Activated T-cell treated with anti-CD3 and anti-CD28 coated beads for 48 hours (primary cell): ENCODE measurements at regions not wholly inside any gene's neighbourhood (a gene's known extent, or its start where the extent isn't known, plus 50 kb on each side); places are given as distances from the start of the nearest gene placed in this dataset.
"Not testable (repeated sequence)": the region's sequence is repeated elsewhere in the genome, so short reads cannot be mapped to it uniquely, and the experiment has no call there.

Source experiments
- DNase-seq: peaks from one replicate; pipeline ENCODE4 v3.0.0-alpha.2; 2020; ENCODE audit warnings: low read depth

- not testable (repeated sequence) for DNase-seq
Observed at GRCh38 chr1:245061808-245062207, 93.0 kb upstream of the KIF26B start.

DNA sequence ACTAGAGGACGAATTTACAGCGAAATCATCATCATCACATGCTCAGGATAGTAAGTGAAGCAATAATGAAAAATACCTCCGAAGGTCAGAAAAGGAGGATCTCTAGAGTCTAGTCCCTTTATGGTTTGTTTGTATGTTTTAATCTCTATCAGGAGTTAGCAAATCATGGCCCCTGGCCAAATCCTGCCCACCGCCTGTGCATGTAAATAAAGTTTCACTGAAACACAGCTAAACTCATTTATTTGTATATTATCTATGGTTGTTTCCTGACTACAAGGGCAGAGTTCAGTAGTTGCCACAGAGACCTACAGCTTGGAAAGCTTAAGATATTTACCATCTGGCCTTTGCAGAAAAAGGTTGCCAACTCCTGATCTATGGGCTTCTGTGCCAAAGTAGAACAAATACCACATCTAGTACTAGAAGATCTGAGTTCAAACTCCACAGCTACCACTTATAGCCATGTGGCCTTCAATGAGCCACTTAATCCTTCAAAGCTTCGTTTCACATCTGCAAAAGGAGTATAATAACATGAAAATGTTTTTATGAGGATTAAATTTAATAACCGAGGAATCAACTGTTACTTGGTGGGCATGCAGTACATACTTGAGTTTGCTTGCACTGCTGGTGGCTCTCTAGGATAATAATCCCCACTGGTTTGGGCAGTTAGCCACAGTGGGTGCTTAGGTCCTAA, 94.0 kb upstream of the KIF26B start:
- DNase-seq, result no peak

DNA sequence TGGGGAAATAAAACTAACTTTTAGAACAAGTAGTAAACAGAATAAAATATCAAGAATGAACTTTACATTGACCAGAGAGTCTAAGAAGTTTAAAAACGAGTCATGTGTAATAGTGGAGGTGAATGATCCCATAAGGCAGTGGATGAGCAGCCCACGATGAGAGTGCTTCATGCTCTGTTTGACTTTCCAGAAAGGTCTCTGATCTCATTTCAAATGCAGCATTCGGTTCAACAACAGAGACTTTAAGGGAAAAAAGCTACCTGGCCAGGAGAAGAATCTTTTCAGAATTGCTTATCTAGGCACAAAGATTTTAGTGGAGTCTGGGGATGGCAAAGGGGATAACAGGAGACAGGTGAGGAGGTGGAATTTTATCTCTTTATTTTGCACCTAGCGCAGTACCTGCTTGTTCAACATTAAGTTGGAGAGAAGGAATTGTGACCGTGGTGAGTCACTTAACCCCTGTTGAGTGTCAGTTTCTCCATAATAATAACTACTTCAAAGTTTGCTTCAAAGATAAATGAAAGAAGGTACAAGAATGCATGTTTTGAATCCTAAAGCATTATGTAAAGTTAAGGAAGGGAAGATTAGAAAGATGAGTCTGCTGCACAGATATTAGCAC, 94.9 kb upstream of the KIF26B start:
- no peak for DNase-seq

- no peak for DNase-seq
Observed at GRCh38 chr1:245058882-245059281, 95.9 kb upstream of the KIF26B start.

GRCh38 chr1:245058436-245058835, 96.3 kb upstream of the KIF26B start:
- no peak for DNase-seq

DNA sequence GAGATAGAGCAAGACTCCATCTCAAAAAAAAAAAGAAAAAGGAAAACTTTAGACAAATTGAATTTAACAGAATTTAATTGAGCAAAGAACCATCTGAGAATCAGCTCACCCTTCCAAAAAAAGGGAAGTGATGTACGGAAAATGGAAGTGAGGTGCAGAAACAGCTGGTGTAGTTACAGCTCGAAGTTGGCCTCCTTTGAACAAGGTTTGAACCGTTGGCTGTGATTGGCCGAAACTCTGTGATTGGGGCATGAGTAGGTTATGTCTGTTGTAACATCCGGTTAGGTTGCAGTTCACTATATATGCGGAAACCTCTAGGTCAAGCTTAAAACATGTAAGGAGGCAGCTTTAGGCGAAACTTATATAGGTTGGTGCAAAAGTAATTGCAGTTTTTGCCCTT, 97.9 kb upstream of the KIF26B start:
- DNase-seq, result no peak

DNA sequence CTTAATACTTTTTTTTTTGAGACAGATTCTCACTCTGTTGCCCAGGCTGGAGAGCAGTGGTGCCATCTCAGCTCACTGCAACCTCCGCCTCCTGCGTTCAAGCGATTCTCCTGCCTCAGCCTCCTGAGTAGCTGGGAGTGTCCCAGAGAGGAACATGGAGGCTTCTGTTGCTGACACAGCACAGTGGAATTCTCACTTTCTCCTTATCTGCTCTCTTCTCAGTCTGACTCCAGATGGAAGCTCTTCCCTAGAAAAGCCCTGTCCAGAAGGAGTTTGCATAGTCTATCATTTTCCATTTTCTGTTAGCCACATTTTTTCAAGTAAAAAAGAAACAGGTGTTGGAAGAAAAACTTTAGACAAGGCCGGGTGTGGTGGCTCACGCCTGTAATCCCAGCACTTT, 98.5 kb upstream of the KIF26B start:
- not testable (repeated sequence) for DNase-seq

- no peak for DNase-seq
Observed at GRCh38 chr1:245055752-245056151, 99.0 kb upstream of the KIF26B start.

DNA sequence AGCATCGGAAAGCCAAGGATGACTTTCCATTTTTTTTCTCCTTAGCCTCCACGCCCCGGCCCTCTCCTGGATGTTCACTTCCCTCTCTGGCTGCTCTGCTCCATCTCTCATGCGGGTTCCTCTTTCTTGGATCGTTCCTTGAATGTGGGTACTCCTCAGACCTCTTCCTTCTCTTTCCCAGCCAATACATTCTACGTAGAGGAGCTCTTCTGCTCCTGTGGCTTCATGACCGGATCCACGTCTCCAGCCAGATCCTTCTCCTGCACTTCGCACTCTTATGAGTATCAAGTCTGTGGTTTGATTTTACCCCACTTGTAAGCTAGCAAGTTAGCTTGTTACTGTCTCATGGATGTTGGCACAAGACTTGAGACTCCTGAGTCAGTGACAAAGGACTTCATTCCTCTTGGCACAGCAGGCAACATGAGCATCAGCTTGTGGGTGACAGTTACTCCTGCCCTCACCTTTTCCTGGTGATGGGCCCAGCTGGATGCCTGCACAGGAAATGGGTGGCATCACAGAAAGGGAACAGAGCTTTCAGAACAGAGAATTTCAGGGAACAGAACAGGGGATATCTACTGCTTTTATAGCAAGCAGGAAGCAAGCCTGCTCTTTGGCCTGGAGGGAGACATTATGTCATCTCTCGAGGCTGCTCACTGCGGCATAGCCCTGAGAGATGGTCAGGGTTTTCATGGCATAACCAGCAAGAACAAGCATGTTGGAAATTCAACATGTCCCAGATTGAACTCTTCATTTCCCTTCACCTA, 100.1 kb upstream of the KIF26B start:
- DNase-seq, result no peak

DNA sequence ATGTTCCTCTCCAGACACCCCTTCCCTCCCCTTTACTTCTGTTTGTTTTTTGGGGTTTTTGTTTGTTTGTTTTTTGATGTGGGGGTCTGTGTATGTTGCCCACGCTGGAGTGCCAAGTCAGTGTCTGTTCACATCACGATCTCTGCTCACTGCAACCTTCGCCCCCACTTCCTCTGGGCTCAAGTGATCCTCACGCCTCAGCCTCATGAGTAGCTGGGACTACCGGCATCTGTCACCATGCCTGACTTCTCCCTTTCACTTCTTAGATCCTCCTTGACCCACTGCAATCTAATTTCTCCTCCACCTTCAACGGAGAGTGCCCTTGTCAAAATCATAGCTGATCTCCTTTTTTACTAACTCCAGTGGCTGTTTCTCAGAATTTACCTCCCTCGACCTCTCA, 100.7 kb upstream of the KIF26B start:
- no peak for DNase-seq

GRCh38 chr1:245052258-245052657, 102.5 kb upstream of the KIF26B start:
- DNase-seq, result no peak

DNA sequence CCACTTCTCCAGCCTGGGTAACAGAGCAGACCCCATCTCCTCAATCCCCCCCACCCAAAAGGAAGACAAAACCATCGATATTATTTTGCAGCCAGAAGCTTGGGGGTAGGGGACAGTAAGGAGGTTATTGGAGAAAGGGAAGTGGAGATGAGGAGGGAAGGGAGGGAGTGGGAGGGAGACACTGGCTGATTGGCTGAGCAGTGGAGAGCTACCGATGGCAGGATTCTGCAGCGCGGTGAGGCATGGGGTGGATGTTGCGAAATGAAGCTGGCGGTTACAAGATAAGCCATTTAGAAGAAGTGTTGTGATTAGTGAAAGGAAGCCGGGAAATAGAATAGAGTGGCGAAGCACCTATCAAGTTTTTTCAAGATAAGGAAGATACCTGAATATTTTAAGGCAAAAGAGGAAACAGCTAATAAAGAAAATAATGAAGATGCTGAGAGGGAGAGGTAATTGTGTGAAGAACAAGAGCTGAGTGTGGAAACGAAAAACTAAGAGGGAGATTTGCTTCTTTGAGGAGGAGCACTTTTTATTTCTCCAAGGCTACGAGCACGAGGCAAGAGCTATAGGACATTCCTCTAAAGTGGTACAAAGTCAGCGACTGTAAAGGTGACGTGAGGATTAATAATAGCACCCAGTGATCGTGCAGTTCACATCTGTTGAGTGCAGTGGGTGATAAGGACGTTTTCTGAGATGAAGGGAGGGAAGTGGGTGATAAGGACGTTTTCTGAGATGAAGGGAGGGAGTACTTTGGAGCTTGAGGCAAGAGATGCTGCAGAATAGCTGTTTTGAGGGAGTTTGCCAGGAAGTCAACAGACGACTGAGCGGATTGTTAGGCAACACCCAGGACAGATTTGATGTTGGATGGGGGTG, 103.2 kb upstream of the KIF26B start:
- peak; percentile 14 for DNase-seq

DNA sequence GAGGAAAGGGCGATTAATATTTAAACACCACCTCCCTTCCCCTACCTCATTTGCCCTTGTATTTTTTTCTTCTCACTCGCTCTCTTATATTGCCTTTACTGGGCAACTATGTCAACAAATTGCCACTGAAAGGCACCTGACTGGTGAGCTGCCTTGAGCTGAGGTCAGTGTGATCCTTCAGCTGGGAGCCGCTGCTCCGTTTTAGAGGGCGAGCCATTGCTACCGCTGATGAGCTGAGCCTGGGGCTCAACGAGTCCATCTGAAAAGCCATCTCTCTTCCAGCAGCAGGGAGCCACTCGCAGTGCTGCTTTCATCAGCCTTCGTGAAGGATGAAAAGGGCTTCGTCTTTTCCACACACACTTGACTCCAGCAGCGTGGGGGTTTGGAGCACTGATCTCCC, 108.0 kb upstream of the KIF26B start:
- no peak for DNase-seq

DNA sequence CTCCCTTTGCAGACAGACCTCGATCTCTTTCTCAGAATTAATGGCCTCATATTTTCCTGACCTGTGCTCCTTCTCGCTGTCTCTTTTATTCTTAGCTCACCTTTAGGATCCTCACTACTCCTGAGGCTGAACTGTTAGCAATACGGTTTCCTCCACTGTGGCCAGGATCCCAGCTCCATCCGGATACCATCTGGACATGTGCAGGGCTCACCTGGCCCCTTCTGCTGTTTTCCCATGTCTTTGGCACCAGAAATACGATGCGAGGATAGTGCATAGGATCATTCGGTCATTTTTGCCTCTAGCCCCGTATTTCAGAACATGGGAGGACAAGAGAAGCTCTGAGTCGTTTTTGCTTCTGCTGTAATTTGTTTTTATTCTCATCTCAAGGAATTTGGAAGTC, 108.5 kb upstream of the KIF26B start:
- no peak for DNase-seq

GRCh38 chr1:245045087-245045881, 109.5 kb upstream of the KIF26B start:
- no peak for DNase-seq

DNA sequence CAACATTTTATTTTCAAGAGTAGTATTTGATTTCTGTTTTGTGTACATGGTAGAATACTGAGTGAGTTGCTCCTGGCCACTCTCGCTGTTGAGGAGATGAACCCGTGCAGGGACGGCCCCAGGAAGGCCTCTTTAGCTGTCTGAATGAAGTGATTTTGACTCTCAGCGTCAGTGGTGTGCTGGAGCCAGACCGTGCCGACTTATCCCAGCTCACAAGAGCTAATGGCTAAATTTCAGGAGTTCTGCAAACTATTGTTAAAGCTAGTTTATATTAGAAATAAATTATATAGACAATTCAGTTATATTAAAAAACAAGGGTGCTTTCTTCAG, 111.2 kb upstream of the KIF26B start:
- DNase-seq, result no peak

DNA sequence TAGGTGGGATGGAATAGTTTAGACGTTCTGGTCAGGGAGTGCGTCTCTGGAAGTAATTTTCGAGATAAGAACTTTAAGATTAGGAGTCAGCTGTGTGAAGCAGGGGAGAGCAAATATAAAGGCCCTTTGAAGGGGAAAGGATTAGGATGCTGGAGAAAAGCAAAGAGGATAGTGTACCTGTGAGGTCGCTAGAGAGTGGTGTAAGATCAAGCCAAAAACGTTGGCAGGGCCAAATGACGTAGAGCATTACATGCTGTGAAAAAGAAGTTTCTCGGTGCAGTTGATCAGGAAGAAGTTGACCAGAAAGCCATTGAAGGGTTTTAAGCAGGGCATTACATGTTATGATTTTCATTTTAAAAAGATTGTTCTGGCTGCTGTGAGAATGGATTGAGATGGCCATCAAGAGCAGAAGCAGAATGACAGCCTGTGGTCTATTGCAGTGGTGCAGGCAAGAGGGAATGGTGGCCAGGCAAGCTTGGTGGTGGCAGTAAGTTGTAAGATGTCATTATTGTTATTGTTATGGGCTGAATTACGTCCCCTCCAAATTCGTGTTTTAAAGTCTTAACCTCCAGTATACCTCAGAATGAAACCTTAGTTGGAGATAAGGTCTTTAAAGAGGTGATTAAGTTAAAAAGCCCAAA, 113.6 kb upstream of the KIF26B start:
- no peak for DNase-seq

GRCh38 chr1:245039196-245039595, 115.6 kb upstream of the KIF26B start:
- no peak for DNase-seq

DNA sequence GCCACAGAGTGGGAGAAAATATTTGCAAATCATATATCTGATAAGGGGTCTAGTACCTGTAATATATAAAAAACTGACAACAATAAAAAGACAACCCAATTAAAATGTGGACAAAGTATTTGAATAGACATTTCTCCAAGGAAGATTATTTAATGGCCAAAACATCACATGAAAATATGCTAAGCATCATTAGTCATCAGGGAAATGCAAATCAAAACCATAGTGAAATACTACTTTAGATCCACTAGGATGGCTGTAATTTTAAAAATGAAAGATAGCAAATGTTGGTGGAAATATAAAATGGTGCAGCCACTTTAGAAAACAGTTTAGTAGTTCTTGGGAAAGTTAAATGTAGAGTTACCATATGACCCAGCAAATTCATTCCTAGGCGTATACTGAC, 118.7 kb upstream of the KIF26B start:
- DNase-seq, result no peak

DNA sequence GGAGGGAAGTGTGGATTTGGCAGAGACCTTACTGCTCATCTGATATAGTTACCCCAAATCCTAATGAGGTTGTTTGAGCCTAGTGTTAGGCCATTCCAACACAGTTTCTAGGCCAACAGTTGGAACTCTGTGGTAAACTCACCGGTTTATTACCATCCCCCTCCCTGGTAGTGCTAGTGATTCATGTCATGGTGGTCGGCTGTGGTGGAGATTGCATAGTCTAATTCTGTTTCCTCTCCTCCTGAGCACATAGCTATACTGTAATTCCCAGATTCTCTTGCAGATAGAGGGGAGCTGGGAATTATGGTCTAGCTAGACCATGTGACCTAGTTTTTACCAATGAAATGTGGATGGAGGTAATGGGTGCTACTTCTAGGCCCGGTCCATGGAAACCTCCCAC, 123.7 kb upstream of the KIF26B start:
- no peak for DNase-seq

GRCh38 chr1:245026247-245026646, 128.5 kb upstream of the KIF26B start:
- DNase-seq, result no peak
